ENCODE measurements at regions not wholly inside any gene's neighbourhood (a gene's known extent, or its start where the extent isn't known, plus 50 kb on each side); places are given as distances from the start of the nearest gene placed in this dataset.
A peak's percentile ranks its signal among the peaks of the same experiment; 100 is the strongest.
"Not testable (repeated sequence)": the region's sequence is repeated elsewhere in the genome, so short reads cannot be mapped to it uniquely, and the experiment has no call there.

DNA sequence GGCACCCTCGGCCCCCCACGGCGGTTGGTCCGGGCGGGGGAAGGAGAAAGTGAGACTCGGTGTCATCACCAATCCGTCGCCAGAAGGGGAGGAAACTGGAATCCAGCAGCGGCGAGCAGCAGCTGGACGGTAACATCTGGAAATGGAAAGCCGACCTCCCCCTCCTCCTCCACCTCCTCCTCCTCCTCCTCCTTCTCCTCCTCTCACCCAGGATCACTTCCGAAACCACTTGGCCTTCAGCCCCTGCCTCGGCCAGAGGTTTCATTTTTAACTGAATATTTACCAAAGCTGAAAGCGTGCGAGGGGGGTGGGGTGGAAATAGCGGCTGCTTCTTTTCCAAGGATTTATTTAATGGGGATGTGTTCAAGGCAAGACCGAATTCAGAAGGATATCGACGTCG, 72.5 kb upstream of the NBPF9 start:
- H3K9me3 ChIP-seq (ENCODE audit: control extremely low read depth in 1 of 3, control insufficient read depth in 2 of 3, insufficient read depth in 1 of 3, low read length in 2 of 3); H3K9ac ChIP-seq (ENCODE audit: low read length): not testable (repeated sequence)

DNA sequence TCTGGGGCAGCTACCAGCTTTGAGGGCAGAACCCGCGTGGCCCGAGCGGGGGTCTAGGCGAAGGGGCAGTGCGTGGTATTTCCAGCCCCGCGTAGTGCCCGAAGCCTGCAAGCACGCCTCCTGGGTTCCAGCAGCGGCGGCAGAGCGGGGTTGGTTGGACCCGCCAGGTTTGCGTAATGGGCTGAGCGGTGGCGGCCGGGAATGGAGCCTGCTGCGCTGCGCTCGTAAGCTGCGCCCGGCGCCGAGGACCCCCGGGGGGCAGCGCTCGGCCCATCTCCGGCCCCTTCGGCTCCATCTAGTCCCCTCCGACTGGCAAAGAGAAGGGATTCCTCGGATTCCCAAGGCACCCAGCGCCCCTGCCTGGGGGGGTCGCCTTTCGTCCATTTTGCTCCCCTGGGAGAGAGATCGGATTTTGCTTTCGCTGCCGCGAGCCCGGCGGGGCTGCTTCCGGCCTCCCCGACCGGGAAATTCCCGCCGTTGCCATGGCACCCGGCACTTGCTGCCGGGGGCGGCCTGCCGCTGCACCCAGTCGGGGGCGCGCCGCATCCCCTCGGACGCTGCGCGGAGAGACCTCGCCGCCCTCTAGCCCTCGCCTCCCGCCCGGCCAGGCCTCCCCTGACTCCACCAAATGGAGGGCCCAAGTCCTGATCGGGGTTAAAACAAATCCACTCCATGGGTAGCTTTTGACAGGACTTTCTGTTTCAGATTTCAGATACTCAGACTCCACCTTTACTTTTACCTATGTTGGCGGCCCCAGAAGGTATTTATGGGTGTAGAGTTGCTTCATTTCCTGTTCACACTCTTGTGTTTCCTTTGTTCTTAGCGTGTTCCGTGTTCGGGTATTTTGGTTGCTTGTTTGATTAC, 73.3 kb upstream of the NBPF9 start:
- H3K4me3 Mint-ChIP-seq = peak overlapping the region; percentile 71
- WGBS (ENCODE audit: insufficient coverage) = 2% methylated on average over 5 of the region's 68 CpGs
- H3K9me3 ChIP-seq (ENCODE audit: control extremely low read depth in 1 of 3, control insufficient read depth in 2 of 3, insufficient read depth in 1 of 3, low read length in 2 of 3); POLR2A ChIA-PET; intact Hi-C loops (cut with micrococcal nuclease); H3K4me2 ChIP-seq (replicated peaks; ENCODE audit: low read depth, low read length, poor library complexity, severe bottlenecking); H3K27me3 ChIP-seq (replicated peaks in 1 of 4; ENCODE audit: control extremely low read depth in 1 of 4, control insufficient read depth in 3 of 4, insufficient read depth in 4 of 4, low read length in 3 of 4); H3K9me3 Mint-ChIP-seq (ENCODE audit: insufficient read depth); H3K27me3 Mint-ChIP-seq; ATAC-seq (ENCODE audit: low read depth); H3K4me1 Mint-ChIP-seq; H3K79me2 ChIP-seq (ENCODE audit: control insufficient read depth, insufficient read depth, low read length); H4K20me1 ChIP-seq (ENCODE audit: control insufficient read depth, insufficient read depth, low read length, poor library complexity, severe bottlenecking); H2AFZ ChIP-seq (ENCODE audit: insufficient read depth, low read depth, low read length, poor library complexity, severe bottlenecking); H3K4me1 ChIP-seq (ENCODE audit: control insufficient read depth in 2 of 2, insufficient read depth in 2 of 2, low read length in 2 of 2); CTCF ChIA-PET; H3K36me3 ChIP-seq (replicated peaks in 1 of 2; ENCODE audit: control extremely low read depth in 1 of 2, control insufficient read depth in 1 of 2, extremely low read depth in 1 of 2, insufficient read depth in 2 of 2, low read length in 1 of 2): not testable (repeated sequence)
- Histone ChIP-seq H3K4me3 (ENCODE audit: control extremely low read depth in 1 of 5, extremely low read depth in 1 of 5, insufficient read depth in 1 of 5, low read depth in 2 of 5, low read length in 4 of 5) (peak overlapping the region in 4 of 5 experiments; percentile 42 to 56 (median 46)), H3K27ac (ENCODE audit: low read length in 2 of 2) (peak overlapping the region; percentile 56 to 84), H3K9ac (ENCODE audit: low read length) (peak overlapping the region; percentile 50)
- H3K27ac Mint-ChIP-seq = peak overlapping the region; percentile 68
- DNase-seq = peak; percentile 89

More for the DNA sequence above, 72.5 kb upstream of the NBPF9 start:
- H3K9me3 Mint-ChIP-seq (ENCODE audit: insufficient read depth); H3K4me1 ChIP-seq (ENCODE audit: control insufficient read depth in 2 of 2, insufficient read depth in 2 of 2, low read length in 2 of 2); intact Hi-C loops (cut with micrococcal nuclease); H2AFZ ChIP-seq (ENCODE audit: insufficient read depth, low read depth, low read length, poor library complexity, severe bottlenecking); H3K4me1 Mint-ChIP-seq; H3K27me3 ChIP-seq (replicated peaks in 1 of 4; ENCODE audit: control extremely low read depth in 1 of 4, control insufficient read depth in 3 of 4, insufficient read depth in 4 of 4, low read length in 3 of 4); DNase-seq; CTCF ChIA-PET; H3K4me2 ChIP-seq (replicated peaks; ENCODE audit: low read depth, low read length, poor library complexity, severe bottlenecking); H3K79me2 ChIP-seq (ENCODE audit: control insufficient read depth, insufficient read depth, low read length); H3K27ac Mint-ChIP-seq; POLR2A ChIA-PET; H3K27me3 Mint-ChIP-seq; H4K20me1 ChIP-seq (ENCODE audit: control insufficient read depth, insufficient read depth, low read length, poor library complexity, severe bottlenecking); H3K36me3 ChIP-seq (replicated peaks in 1 of 2; ENCODE audit: control extremely low read depth in 1 of 2, control insufficient read depth in 1 of 2, extremely low read depth in 1 of 2, insufficient read depth in 2 of 2, low read length in 1 of 2); ATAC-seq (ENCODE audit: low read depth): not testable (repeated sequence)
- Histone ChIP-seq H3K4me3 (ENCODE audit: control extremely low read depth in 1 of 5, extremely low read depth in 1 of 5, insufficient read depth in 1 of 5, low read depth in 2 of 5, low read length in 4 of 5) (peak overlapping the region in 3 of 5 experiments; percentile 26 to 47 (median 47)), H3K27ac (ENCODE audit: low read length in 2 of 2) (peak overlapping the region in 1 of 2 donors; percentile 62)
- peak overlapping the region; percentile 65 for H3K4me3 Mint-ChIP-seq
- no CpG with 5 or more reads among the region's 21 CpGs for WGBS (ENCODE audit: insufficient coverage)

- H3K9ac ChIP-seq (ENCODE audit: low read length); H3K27ac Mint-ChIP-seq: not testable (repeated sequence)
Observed at GRCh38 chr1:149190742-149191141, 87.4 kb upstream of the NBPF9 start.

GRCh38 chr1:149196651-149197050, 93.3 kb upstream of the NBPF9 start:
- ATAC-seq (ENCODE audit: low read depth); H3K27ac ChIP-seq (ENCODE audit: low read length in 2 of 2); H3K36me3 ChIP-seq (replicated peaks in 1 of 2; ENCODE audit: control extremely low read depth in 1 of 2, control insufficient read depth in 1 of 2, extremely low read depth in 1 of 2, insufficient read depth in 2 of 2, low read length in 1 of 2); POLR2A ChIA-PET; H3K9ac ChIP-seq (ENCODE audit: low read length); H3K4me1 ChIP-seq (ENCODE audit: control insufficient read depth in 2 of 2, insufficient read depth in 2 of 2, low read length in 2 of 2); H4K20me1 ChIP-seq (ENCODE audit: control insufficient read depth, insufficient read depth, low read length, poor library complexity, severe bottlenecking); H3K4me2 ChIP-seq (replicated peaks; ENCODE audit: low read depth, low read length, poor library complexity, severe bottlenecking); H3K79me2 ChIP-seq (ENCODE audit: control insufficient read depth, insufficient read depth, low read length); CTCF ChIA-PET; H2AFZ ChIP-seq (ENCODE audit: insufficient read depth, low read depth, low read length, poor library complexity, severe bottlenecking); H3K27me3 ChIP-seq (replicated peaks in 1 of 4; ENCODE audit: control extremely low read depth in 1 of 4, control insufficient read depth in 3 of 4, insufficient read depth in 4 of 4, low read length in 3 of 4); H3K27me3 Mint-ChIP-seq; H3K4me3 ChIP-seq (ENCODE audit: control extremely low read depth in 1 of 5, extremely low read depth in 1 of 5, insufficient read depth in 1 of 5, low read depth in 2 of 5, low read length in 4 of 5); DNase-seq; H3K9me3 Mint-ChIP-seq (ENCODE audit: insufficient read depth); H3K9me3 ChIP-seq (ENCODE audit: control extremely low read depth in 1 of 3, control insufficient read depth in 2 of 3, insufficient read depth in 1 of 3, low read length in 2 of 3); intact Hi-C loops (cut with micrococcal nuclease); H3K4me3 Mint-ChIP-seq; H3K27ac Mint-ChIP-seq: not testable (repeated sequence)
- no CpG with 5 or more reads among the region's 1 CpG for WGBS (ENCODE audit: insufficient coverage)
- H3K4me1 Mint-ChIP-seq = peaks cover 17% of the 10 kb centered on the region

More at GRCh38 chr1:149190742-149191141, 87.4 kb upstream of the NBPF9 start:
- POLR2A ChIA-PET; H4K20me1 ChIP-seq (ENCODE audit: control insufficient read depth, insufficient read depth, low read length, poor library complexity, severe bottlenecking); H3K4me2 ChIP-seq (replicated peaks; ENCODE audit: low read depth, low read length, poor library complexity, severe bottlenecking); H3K27ac ChIP-seq (ENCODE audit: low read length in 2 of 2); ATAC-seq (ENCODE audit: low read depth); DNase-seq; H3K27me3 Mint-ChIP-seq; H3K4me1 ChIP-seq (ENCODE audit: control insufficient read depth in 2 of 2, insufficient read depth in 2 of 2, low read length in 2 of 2); H3K79me2 ChIP-seq (ENCODE audit: control insufficient read depth, insufficient read depth, low read length); H3K27me3 ChIP-seq (replicated peaks in 1 of 4; ENCODE audit: control extremely low read depth in 1 of 4, control insufficient read depth in 3 of 4, insufficient read depth in 4 of 4, low read length in 3 of 4); H3K4me3 Mint-ChIP-seq; H3K4me1 Mint-ChIP-seq; H3K9me3 ChIP-seq (ENCODE audit: control extremely low read depth in 1 of 3, control insufficient read depth in 2 of 3, insufficient read depth in 1 of 3, low read length in 2 of 3); H3K9me3 Mint-ChIP-seq (ENCODE audit: insufficient read depth); H3K36me3 ChIP-seq (replicated peaks in 1 of 2; ENCODE audit: control extremely low read depth in 1 of 2, control insufficient read depth in 1 of 2, extremely low read depth in 1 of 2, insufficient read depth in 2 of 2, low read length in 1 of 2); H3K4me3 ChIP-seq (ENCODE audit: control extremely low read depth in 1 of 5, extremely low read depth in 1 of 5, insufficient read depth in 1 of 5, low read depth in 2 of 5, low read length in 4 of 5); H2AFZ ChIP-seq (ENCODE audit: insufficient read depth, low read depth, low read length, poor library complexity, severe bottlenecking); intact Hi-C loops (cut with micrococcal nuclease); CTCF ChIA-PET: not testable (repeated sequence)
- no CpG with 5 or more reads among the region's 2 CpGs for WGBS (ENCODE audit: insufficient coverage)

Measured in B cell (primary cell).